ENCODE measurements at regions not wholly inside any gene's neighbourhood (a gene's known extent, or its start where the extent isn't known, plus 50 kb on each side); places are given as distances from the start of the nearest gene placed in this dataset.

DNA sequence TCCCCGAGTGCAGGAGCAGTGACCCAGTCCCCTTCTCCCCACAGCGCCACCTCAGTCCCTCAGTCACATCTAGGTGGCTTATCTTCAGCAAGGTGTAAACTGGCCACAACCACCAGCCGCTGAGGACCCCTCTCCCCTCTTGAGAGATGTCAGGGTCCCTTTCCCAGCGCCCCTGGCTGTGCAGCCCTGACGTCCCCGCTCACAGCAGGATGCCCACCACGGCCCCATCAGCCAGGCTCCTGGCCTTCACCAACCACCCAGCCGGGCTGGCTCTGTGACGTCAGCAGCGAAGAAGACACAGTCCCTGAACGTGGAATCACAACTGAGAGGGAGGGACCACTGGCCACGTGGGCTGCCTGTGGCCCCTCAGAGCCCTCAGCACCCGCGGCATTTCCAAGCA lies 249.4 kb downstream of the NPHP4 start:
- TF ChIP-seq, protein P1, sequence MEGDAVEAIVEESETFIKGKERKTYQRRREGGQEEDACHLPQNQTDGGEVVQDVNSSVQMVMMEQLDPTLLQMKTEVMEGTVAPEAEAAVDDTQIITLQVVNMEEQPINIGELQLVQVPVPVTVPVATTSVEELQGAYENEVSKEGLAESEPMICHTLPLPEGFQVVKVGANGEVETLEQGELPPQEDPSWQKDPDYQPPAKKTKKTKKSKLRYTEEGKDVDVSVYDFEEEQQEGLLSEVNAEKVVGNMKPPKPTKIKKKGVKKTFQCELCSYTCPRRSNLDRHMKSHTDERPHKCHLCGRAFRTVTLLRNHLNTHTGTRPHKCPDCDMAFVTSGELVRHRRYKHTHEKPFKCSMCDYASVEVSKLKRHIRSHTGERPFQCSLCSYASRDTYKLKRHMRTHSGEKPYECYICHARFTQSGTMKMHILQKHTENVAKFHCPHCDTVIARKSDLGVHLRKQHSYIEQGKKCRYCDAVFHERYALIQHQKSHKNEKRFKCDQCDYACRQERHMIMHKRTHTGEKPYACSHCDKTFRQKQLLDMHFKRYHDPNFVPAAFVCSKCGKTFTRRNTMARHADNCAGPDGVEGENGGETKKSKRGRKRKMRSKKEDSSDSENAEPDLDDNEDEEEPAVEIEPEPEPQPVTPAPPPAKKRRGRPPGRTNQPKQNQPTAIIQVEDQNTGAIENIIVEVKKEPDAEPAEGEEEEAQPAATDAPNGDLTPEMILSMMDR (IDR thresholded peaks at IDR 0.05; ENCODE audit: low read depth, low read length, missing input control): no peak
- TF ChIP-seq SP1 (IDR thresholded peaks at IDR 0.05) (no peak), JUND (IDR thresholded peaks at IDR 0.05) (no peak), NR2F2 (IDR thresholded peaks at IDR 0.05) (no peak), EGR1 (IDR thresholded peaks at IDR 0.05; ENCODE audit: low read depth in 2 of 2) (no peak), HNF4A (conservative IDR thresholded peaks at IDR 0.05) (no peak), RXRA (IDR thresholded peaks at IDR 0.05) (no peak), TAF1 (conservative IDR thresholded peaks at IDR 0.05) (no peak), YY1 (IDR thresholded peaks at IDR 0.05) (no peak)
- TF ChIP-seq, protein P2, sequence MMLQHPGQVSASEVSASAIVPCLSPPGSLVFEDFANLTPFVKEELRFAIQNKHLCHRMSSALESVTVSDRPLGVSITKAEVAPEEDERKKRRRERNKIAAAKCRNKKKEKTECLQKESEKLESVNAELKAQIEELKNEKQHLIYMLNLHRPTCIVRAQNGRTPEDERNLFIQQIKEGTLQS (IDR thresholded peaks at IDR 0.05): no peak
- TF ChIP-seq, protein P3, sequence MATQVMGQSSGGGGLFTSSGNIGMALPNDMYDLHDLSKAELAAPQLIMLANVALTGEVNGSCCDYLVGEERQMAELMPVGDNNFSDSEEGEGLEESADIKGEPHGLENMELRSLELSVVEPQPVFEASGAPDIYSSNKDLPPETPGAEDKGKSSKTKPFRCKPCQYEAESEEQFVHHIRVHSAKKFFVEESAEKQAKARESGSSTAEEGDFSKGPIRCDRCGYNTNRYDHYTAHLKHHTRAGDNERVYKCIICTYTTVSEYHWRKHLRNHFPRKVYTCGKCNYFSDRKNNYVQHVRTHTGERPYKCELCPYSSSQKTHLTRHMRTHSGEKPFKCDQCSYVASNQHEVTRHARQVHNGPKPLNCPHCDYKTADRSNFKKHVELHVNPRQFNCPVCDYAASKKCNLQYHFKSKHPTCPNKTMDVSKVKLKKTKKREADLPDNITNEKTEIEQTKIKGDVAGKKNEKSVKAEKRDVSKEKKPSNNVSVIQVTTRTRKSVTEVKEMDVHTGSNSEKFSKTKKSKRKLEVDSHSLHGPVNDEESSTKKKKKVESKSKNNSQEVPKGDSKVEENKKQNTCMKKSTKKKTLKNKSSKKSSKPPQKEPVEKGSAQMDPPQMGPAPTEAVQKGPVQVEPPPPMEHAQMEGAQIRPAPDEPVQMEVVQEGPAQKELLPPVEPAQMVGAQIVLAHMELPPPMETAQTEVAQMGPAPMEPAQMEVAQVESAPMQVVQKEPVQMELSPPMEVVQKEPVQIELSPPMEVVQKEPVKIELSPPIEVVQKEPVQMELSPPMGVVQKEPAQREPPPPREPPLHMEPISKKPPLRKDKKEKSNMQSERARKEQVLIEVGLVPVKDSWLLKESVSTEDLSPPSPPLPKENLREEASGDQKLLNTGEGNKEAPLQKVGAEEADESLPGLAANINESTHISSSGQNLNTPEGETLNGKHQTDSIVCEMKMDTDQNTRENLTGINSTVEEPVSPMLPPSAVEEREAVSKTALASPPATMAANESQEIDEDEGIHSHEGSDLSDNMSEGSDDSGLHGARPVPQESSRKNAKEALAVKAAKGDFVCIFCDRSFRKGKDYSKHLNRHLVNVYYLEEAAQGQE (IDR thresholded peaks at IDR 0.05): no peak
